ENCODE measurements at regions not wholly inside any gene's neighbourhood (a gene's known extent, or its start where the extent isn't known, plus 50 kb on each side); places are given as distances from the start of the nearest gene placed in this dataset.
A peak's percentile ranks its signal among the peaks of the same experiment; 100 is the strongest.
"Not testable (repeated sequence)": the region's sequence is repeated elsewhere in the genome, so short reads cannot be mapped to it uniquely, and the experiment has no call there.

- DNase-seq (ENCODE audit: unreplicated experiment): peak; percentile 20
- ChIA-PET POLR2A (interaction anchor here (0.7 kb wide), 1 partner anchor 253 kb away, joined by 3 read pairs; no protein-coding TSS in a partner anchor), CTCF (no interaction called here)
- Mint-ChIP-seq H3K27me3 (ENCODE audit: insufficient read depth, unreplicated experiment) (no peaks in the 10 kb centered on the region), H3K36me3 (ENCODE audit: insufficient read depth, unreplicated experiment) (no peaks in the 10 kb centered on the region), H3K4me1 (ENCODE audit: insufficient read depth, unreplicated experiment) (no peaks in the 10 kb centered on the region), H3K9me3 (ENCODE audit: unreplicated experiment) (peaks cover 20% of the 10 kb centered on the region), H3K4me3 (ENCODE audit: unreplicated experiment) (no peak overlapping the region), H3K27ac (ENCODE audit: low read depth, unreplicated experiment) (no peak overlapping the region)
- TF ChIP-seq CTCF (IDR thresholded peaks at IDR 0.05; ENCODE audit: unreplicated experiment): no peak
- intact Hi-C loops (cut with micrococcal nuclease): no loop called here
- no TSS peak for BruUV-seq (replicated peaks)
These were observed 74.7 kb downstream of the LPAR4 start for GRCh38 chrX:78822157-78822690.

GRCh38 chrX:78831523-78831922 is 84.0 kb downstream of the LPAR4 start:
- TF ChIP-seq CTCF (IDR thresholded peaks at IDR 0.05; ENCODE audit: unreplicated experiment): no peak
- Mint-ChIP-seq H3K36me3 (ENCODE audit: insufficient read depth, unreplicated experiment) (no peaks in the 10 kb centered on the region), H3K4me3 (ENCODE audit: unreplicated experiment) (no peak overlapping the region), H3K27me3 (ENCODE audit: insufficient read depth, unreplicated experiment) (no peaks in the 10 kb centered on the region), H3K4me1 (ENCODE audit: insufficient read depth, unreplicated experiment) (no peaks in the 10 kb centered on the region), H3K27ac (ENCODE audit: low read depth, unreplicated experiment) (no peak overlapping the region), H3K9me3 (ENCODE audit: unreplicated experiment) (no peaks in the 10 kb centered on the region)
- POLR2A ChIA-PET: interaction anchor here (0.7 kb wide), 1 partner anchor 26 kb away, joined by 3 read pairs; no protein-coding TSS in a partner anchor
- intact Hi-C loops (cut with micrococcal nuclease): no loop called here
- BruUV-seq (replicated peaks): no TSS peak
- no peak for DNase-seq (ENCODE audit: unreplicated experiment)
- CTCF ChIA-PET: no interaction called here

- Mint-ChIP-seq H3K9me3 (ENCODE audit: unreplicated experiment) (no peaks in the 10 kb centered on the region), H3K4me3 (ENCODE audit: unreplicated experiment) (no peak overlapping the region), H3K36me3 (ENCODE audit: insufficient read depth, unreplicated experiment) (no peaks in the 10 kb centered on the region), H3K4me1 (ENCODE audit: insufficient read depth, unreplicated experiment) (no peaks in the 10 kb centered on the region), H3K27ac (ENCODE audit: low read depth, unreplicated experiment) (no peak overlapping the region), H3K27me3 (ENCODE audit: insufficient read depth, unreplicated experiment) (no peaks in the 10 kb centered on the region)
- BruUV-seq (replicated peaks): no TSS peak
- DNase-seq (ENCODE audit: unreplicated experiment): no peak
- ChIA-PET CTCF (no interaction called here), POLR2A (no interaction called here)
- TF ChIP-seq CTCF (IDR thresholded peaks at IDR 0.05; ENCODE audit: unreplicated experiment): no peak
- intact Hi-C loops (cut with micrococcal nuclease): no loop called here
These were observed 91.2 kb downstream of the LPAR4 start for GRCh38 chrX:78838709-78839108.

GRCh38 chrX:78839711-78840110 is 92.2 kb downstream of the LPAR4 start:
- CTCF ChIA-PET: interaction anchor here (0.6 kb wide), 1 partner anchor 34 kb away, joined by 3 read pairs; no protein-coding TSS in a partner anchor
- peak; percentile 43 for DNase-seq (ENCODE audit: unreplicated experiment)
- POLR2A ChIA-PET: no interaction called here

DNA sequence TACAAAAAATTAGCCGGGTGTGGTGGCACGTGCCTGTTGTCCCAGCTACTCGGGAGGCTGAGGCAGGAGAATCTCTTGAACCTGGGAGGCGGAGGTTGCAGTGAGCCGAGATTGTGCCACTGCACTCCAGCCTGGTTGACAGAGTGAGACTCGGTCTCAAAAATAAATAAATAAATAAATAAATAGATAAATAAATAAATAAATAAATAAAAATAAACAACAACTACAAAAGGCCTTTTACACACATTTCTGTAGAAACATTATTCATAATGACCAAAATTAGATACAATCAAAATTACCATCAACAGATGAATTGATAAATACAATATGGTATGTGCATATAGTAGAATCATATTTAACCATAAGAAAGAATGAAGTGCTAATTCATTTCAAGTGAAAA is 96.7 kb downstream of the LPAR4 start:
- H3K4me1 Mint-ChIP-seq (ENCODE audit: insufficient read depth, unreplicated experiment); H3K27ac Mint-ChIP-seq (ENCODE audit: low read depth, unreplicated experiment); BruUV-seq (replicated peaks); DNase-seq (ENCODE audit: unreplicated experiment); CTCF ChIA-PET; H3K27me3 Mint-ChIP-seq (ENCODE audit: insufficient read depth, unreplicated experiment); H3K36me3 Mint-ChIP-seq (ENCODE audit: insufficient read depth, unreplicated experiment); H3K4me3 Mint-ChIP-seq (ENCODE audit: unreplicated experiment); intact Hi-C loops (cut with micrococcal nuclease): not testable (repeated sequence)
- POLR2A ChIA-PET: interaction anchor here (0.6 kb wide), 1 partner anchor 17 kb away, joined by 3 read pairs; no protein-coding TSS in a partner anchor
- peaks cover 15% of the 10 kb centered on the region for H3K9me3 Mint-ChIP-seq (ENCODE audit: unreplicated experiment)

More at GRCh38 chrX:78839711-78840110, 92.2 kb downstream of the LPAR4 start:
- no peaks in the 10 kb centered on the region for H3K4me1 Mint-ChIP-seq (ENCODE audit: insufficient read depth, unreplicated experiment)
- H3K36me3 Mint-ChIP-seq (ENCODE audit: insufficient read depth, unreplicated experiment): no peaks in the 10 kb centered on the region
- no peak for TF ChIP-seq CTCF (IDR thresholded peaks at IDR 0.05; ENCODE audit: unreplicated experiment)
- no peak overlapping the region for H3K4me3 Mint-ChIP-seq (ENCODE audit: unreplicated experiment)
- H3K27me3 Mint-ChIP-seq (ENCODE audit: insufficient read depth, unreplicated experiment): no peaks in the 10 kb centered on the region
- BruUV-seq (replicated peaks): no TSS peak
- peak overlapping the region; percentile 27 for H3K27ac Mint-ChIP-seq (ENCODE audit: low read depth, unreplicated experiment)
- intact Hi-C loops (cut with micrococcal nuclease): no loop called here
- H3K9me3 Mint-ChIP-seq (ENCODE audit: unreplicated experiment): no peaks in the 10 kb centered on the region

DNA sequence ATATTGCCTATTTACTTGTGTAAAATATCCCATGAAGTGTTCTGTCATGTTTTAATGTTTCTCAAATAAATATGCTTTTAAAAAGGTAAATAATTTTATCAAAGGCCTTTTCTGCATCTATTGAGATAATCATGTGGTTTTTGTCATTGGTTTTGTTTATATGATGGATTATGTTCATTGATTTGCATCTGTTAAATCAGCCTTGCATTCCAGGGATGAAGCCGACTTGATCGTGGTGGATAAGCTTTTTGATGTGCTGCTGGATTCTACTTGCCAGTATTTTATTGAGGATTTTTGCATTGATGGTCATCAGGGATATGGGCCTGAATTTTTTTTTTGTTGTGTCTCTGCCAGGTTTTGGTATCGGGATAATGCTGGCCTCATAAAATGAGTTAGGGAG is 63.9 kb upstream of the P2RY10 start:
- H3K27ac Mint-ChIP-seq (ENCODE audit: low read depth, unreplicated experiment); BruUV-seq (replicated peaks); H3K4me3 Mint-ChIP-seq (ENCODE audit: unreplicated experiment); CTCF ChIA-PET; H3K4me1 Mint-ChIP-seq (ENCODE audit: insufficient read depth, unreplicated experiment); H3K27me3 Mint-ChIP-seq (ENCODE audit: insufficient read depth, unreplicated experiment); intact Hi-C loops (cut with micrococcal nuclease); POLR2A ChIA-PET; DNase-seq (ENCODE audit: unreplicated experiment); H3K36me3 Mint-ChIP-seq (ENCODE audit: insufficient read depth, unreplicated experiment): not testable (repeated sequence)
- peaks cover 40% of the 10 kb centered on the region for H3K9me3 Mint-ChIP-seq (ENCODE audit: unreplicated experiment)

All from MCF 10A (cell line).